ENCODE measurements at regions not wholly inside any gene's neighbourhood (a gene's known extent, or its start where the extent isn't known, plus 50 kb on each side); places are given as distances from the start of the nearest gene placed in this dataset.
"Not testable (repeated sequence)": the region's sequence is repeated elsewhere in the genome, so short reads cannot be mapped to it uniquely, and the experiment has no call there.

DNA sequence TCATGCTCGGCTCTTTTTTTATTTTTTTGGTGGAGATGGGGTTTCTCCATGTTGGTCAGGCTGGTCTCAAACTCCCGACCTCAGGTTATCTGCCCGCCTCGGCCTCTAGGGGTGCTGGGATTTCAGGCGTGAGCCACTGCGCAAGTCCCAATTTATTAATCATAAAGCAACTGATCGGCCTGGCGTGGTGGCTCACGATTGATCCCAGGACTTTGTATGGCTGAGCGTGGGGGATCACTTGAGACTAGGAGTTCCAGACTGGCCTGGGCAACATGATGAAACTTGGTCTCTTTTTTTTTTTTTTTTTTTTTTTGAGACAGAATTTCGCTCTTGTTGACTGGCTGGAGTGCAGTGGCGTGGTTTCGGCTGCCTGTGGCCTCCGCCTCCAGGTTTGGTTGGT is 139.8 kb downstream of the GOLGA6L22 start:
- not testable (repeated sequence) for DNase-seq

GRCh38 chr15:22599526-22600320 is 141.0 kb downstream of the GOLGA6L22 start:
- intact Hi-C loops (cut with DNase I, micrococcal nuclease); H3K9me3 Mint-ChIP-seq (ENCODE audit: low read depth); DNase-seq; H3K4me3 Mint-ChIP-seq; H3K27ac Mint-ChIP-seq; POLR2A ChIA-PET; H3K27me3 Mint-ChIP-seq; H3K36me3 Mint-ChIP-seq (ENCODE audit: low read depth); H3K4me1 Mint-ChIP-seq; CTCF ChIA-PET; ATAC-seq: not testable (repeated sequence)

More for the DNA sequence above, 139.8 kb downstream of the GOLGA6L22 start:
- H3K27ac Mint-ChIP-seq; H3K4me3 Mint-ChIP-seq; CTCF ChIA-PET; H3K36me3 Mint-ChIP-seq (ENCODE audit: low read depth); H3K9me3 Mint-ChIP-seq (ENCODE audit: low read depth); ATAC-seq; POLR2A ChIA-PET; intact Hi-C loops (cut with DNase I, micrococcal nuclease); H3K27me3 Mint-ChIP-seq; H3K4me1 Mint-ChIP-seq: not testable (repeated sequence)

- intact Hi-C loops (cut with DNase I, micrococcal nuclease); POLR2A ChIA-PET; CTCF ChIA-PET; H3K27ac Mint-ChIP-seq; H3K27me3 Mint-ChIP-seq; H3K36me3 Mint-ChIP-seq (ENCODE audit: low read depth); ATAC-seq; H3K4me1 Mint-ChIP-seq; H3K9me3 Mint-ChIP-seq (ENCODE audit: low read depth); DNase-seq; H3K4me3 Mint-ChIP-seq: not testable (repeated sequence)
These were observed 158.3 kb downstream of the GOLGA6L22 start for GRCh38 chr15:22616976-22617375.

DNA sequence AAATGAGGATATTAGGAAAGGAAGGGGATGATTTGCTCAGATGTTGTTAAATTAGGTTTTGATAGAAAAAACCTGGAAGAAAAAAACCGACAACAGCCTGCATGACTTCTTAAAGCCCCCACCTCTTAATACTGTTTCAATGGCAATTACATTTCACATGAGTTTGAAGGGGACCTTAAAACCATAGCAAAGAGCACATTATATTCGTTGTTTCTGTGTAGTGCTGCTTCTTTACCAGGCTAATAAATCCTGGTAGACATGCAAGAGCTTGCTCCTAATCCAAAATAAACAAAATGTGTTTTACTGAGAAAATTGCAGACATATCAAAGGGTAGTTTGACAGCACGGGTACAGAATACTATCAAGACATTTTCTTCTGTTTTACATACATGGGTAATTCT is 154.7 kb upstream of the NIPA1 start:
- H3K27me3 Mint-ChIP-seq; H3K36me3 Mint-ChIP-seq (ENCODE audit: low read depth); CTCF ChIA-PET; DNase-seq; intact Hi-C loops (cut with DNase I, micrococcal nuclease); H3K9me3 Mint-ChIP-seq (ENCODE audit: low read depth); H3K27ac Mint-ChIP-seq; POLR2A ChIA-PET; H3K4me1 Mint-ChIP-seq; ATAC-seq; H3K4me3 Mint-ChIP-seq: not testable (repeated sequence)

DNA sequence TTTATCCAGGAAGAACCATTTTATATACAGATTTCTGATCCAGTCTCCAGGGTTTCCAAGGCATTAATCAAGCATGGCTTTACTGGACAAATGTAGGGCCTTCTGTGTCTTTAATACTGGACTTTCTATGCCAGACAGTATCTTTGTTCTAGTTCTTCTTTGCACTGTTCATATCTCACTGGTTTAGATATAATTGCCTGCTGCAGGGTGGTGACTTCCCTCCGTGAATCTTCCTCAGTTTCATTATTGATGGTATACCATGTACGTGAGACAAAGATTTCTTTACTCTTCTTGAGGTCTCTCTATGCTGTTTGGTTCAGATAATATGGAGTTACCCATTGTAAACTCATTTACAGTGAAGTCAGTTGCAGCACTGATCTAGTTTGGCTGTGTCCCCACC is 146.5 kb upstream of the NIPA1 start:
- H3K4me1 Mint-ChIP-seq; H3K27me3 Mint-ChIP-seq; ATAC-seq; POLR2A ChIA-PET; H3K4me3 Mint-ChIP-seq; H3K27ac Mint-ChIP-seq; CTCF ChIA-PET; DNase-seq; H3K9me3 Mint-ChIP-seq (ENCODE audit: low read depth); H3K36me3 Mint-ChIP-seq (ENCODE audit: low read depth); intact Hi-C loops (cut with DNase I, micrococcal nuclease): not testable (repeated sequence)

- H3K27me3 Mint-ChIP-seq; POLR2A ChIA-PET; intact Hi-C loops (cut with DNase I, micrococcal nuclease); DNase-seq; H3K4me1 Mint-ChIP-seq; H3K27ac Mint-ChIP-seq; CTCF ChIA-PET; H3K36me3 Mint-ChIP-seq (ENCODE audit: low read depth); H3K4me3 Mint-ChIP-seq; ATAC-seq; H3K9me3 Mint-ChIP-seq (ENCODE audit: low read depth): not testable (repeated sequence)
These were observed 137.0 kb upstream of the NIPA1 start for GRCh38 chr15:22649458-22649857.

DNA sequence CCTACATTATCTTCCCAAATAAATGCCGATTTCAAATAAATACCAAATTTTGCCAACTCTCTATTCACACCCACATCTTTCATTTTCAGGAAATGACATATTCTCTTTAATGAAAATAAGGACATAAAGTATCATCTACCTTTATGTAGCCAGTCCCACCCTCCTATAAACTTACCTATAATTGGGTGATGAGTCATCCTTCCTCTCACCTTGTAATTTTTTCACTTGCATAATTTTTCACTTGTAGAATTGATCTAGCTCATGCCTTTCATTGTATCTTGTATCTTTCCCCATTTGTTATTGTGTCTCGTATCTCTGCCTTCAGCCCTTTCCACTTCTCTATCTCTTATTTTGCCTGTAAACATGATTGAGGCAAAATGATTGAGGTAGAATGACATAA is 135.3 kb upstream of the NIPA1 start:
- H3K27me3 Mint-ChIP-seq; ATAC-seq; H3K36me3 Mint-ChIP-seq (ENCODE audit: low read depth); intact Hi-C loops (cut with DNase I, micrococcal nuclease); H3K4me1 Mint-ChIP-seq; H3K27ac Mint-ChIP-seq; H3K4me3 Mint-ChIP-seq; DNase-seq; H3K9me3 Mint-ChIP-seq (ENCODE audit: low read depth); POLR2A ChIA-PET; CTCF ChIA-PET: not testable (repeated sequence)

GRCh38 chr15:22664294-22665058 is 122.0 kb upstream of the NIPA1 start:
- Mint-ChIP-seq H3K4me3 (peak overlapping the region; percentile 71), H3K4me1 (peaks cover 14% of the 10 kb centered on the region)
- POLR2A ChIA-PET: interaction anchor here (0.6 kb wide), 1 partner anchor 132 kb away, joined by 4 read pairs; no protein-coding TSS in a partner anchor
- ATAC-seq (peak; percentile 74), DNase-seq (peak; percentile 52)
- H3K27me3 Mint-ChIP-seq; CTCF ChIA-PET; H3K9me3 Mint-ChIP-seq (ENCODE audit: low read depth); H3K27ac Mint-ChIP-seq; H3K36me3 Mint-ChIP-seq (ENCODE audit: low read depth): not testable (repeated sequence)
- intact Hi-C loops (cut with DNase I, micrococcal nuclease): loop anchor here in 1 of 2 experiments (2.0 kb wide), 2 partner anchors 132 to 174 kb away; partner anchors contain the start of gene NIPA2

DNA sequence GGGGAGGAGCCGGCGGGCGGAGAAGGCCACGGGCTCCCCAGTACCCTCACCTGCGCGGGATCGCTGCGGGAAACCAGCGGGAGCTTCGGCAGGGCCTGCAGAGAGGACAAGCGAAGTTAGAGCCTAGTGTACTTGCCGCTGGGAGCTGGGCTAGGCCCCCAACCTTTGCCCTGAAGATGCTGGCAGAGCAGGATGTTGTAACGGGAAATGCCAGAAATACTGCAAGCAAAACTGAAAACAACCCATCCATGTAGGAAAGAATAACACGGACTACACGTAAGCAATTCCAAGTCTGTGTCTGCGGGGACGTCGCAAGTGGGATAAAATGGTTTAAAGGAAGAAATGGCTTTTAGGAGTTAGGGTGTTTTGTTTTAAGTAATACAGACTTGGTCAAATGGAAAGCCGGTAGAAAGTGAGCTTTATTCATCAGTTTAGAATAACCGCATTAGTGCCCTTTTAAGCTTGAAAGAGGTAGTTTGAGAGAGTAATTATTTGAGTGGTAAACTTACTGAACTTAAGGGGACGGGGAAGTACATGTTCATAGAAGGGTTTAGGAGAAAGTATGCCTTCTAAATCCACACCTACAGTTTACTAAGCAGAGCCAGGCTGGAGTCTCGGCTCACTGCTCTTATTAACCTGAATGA is 121.3 kb upstream of the NIPA1 start:
- H3K27me3 Mint-ChIP-seq; H3K36me3 Mint-ChIP-seq (ENCODE audit: low read depth); CTCF ChIA-PET; H3K9me3 Mint-ChIP-seq (ENCODE audit: low read depth): not testable (repeated sequence)
- ATAC-seq (peak; percentile 30), DNase-seq (peak; percentile 53)
- Mint-ChIP-seq H3K4me1 (peaks cover 14% of the 10 kb centered on the region), H3K27ac (peak overlapping the region; percentile 92), H3K4me3 (peak overlapping the region; percentile 71)
- intact Hi-C loops (cut with DNase I, micrococcal nuclease): loop anchor here in 1 of 2 experiments (2.0 kb wide), 2 partner anchors 132 to 174 kb away; partner anchors contain the start of gene NIPA2
- POLR2A ChIA-PET: interaction anchor here (0.6 kb wide), 1 partner anchor 132 kb away, joined by 4 read pairs; no protein-coding TSS in a partner anchor

- POLR2A ChIA-PET; H3K27me3 Mint-ChIP-seq; H3K9me3 Mint-ChIP-seq (ENCODE audit: low read depth); ATAC-seq; CTCF ChIA-PET; H3K36me3 Mint-ChIP-seq (ENCODE audit: low read depth): not testable (repeated sequence)
- intact Hi-C loops (cut with DNase I, micrococcal nuclease): loop anchor here in 1 of 2 experiments (2.0 kb wide), 2 partner anchors 131 to 173 kb away; partner anchors contain the start of gene NIPA2
- Mint-ChIP-seq H3K27ac (peak overlapping the region; percentile 92), H3K4me3 (peak overlapping the region; percentile 71), H3K4me1 (peaks cover 14% of the 10 kb centered on the region)
- DNase-seq: peak; percentile 36
These were observed 120.7 kb upstream of the NIPA1 start for GRCh38 chr15:22665711-22666110.

- ATAC-seq: peak; percentile 91
These were observed 101.7 kb upstream of the NIPA1 start for GRCh38 chr15:22684786-22685185.

More at GRCh38 chr15:22684786-22685185, 101.7 kb upstream of the NIPA1 start:
- H3K9me3 Mint-ChIP-seq (ENCODE audit: low read depth); H3K36me3 Mint-ChIP-seq (ENCODE audit: low read depth); intact Hi-C loops (cut with DNase I, micrococcal nuclease); H3K27ac Mint-ChIP-seq; H3K4me3 Mint-ChIP-seq; POLR2A ChIA-PET; H3K4me1 Mint-ChIP-seq; CTCF ChIA-PET; H3K27me3 Mint-ChIP-seq: not testable (repeated sequence)
- peak; percentile 14 for DNase-seq
